H4 (cell line): ENCODE measurements at regions not wholly inside any gene's neighbourhood (a gene's known extent, or its start where the extent isn't known, plus 50 kb on each side); places are given as distances from the start of the nearest gene placed in this dataset.
A peak's percentile ranks its signal among the peaks of the same experiment; 100 is the strongest.

ENCODE experiments used
- DNase-seq: peaks from one replicate; pipeline ENCODE4 v3.0.0-alpha.2; 2015; ENCODE audit warnings: low spot score

- DNase-seq, result no peak
These were observed 499.5 kb downstream of the AACS start for GRCh38 chr12:125564753-125565152.

- no peak for DNase-seq
These were observed 502.3 kb downstream of the AACS start for GRCh38 chr12:125567581-125567980.

- DNase-seq, result no peak
These were observed 503.1 kb downstream of the AACS start for GRCh38 chr12:125568306-125568705.

- DNase-seq, result no peak
These were observed 508.0 kb downstream of the AACS start for GRCh38 chr12:125573271-125573670.

- no peak for DNase-seq
These were observed 512.1 kb downstream of the AACS start for GRCh38 chr12:125577334-125577733.

GRCh38 chr12:125579916-125580315 lies 514.7 kb downstream of the AACS start:
- no peak for DNase-seq

GRCh38 chr12:125583071-125583470 lies 517.8 kb downstream of the AACS start:
- DNase-seq, result no peak

GRCh38 chr12:125586441-125586840 lies 521.2 kb downstream of the AACS start:
- DNase-seq, result no peak

- DNase-seq, result no peak
These were observed 528.0 kb downstream of the AACS start for GRCh38 chr12:125593269-125593668.

- no peak for DNase-seq
These were observed 539.7 kb downstream of the AACS start for GRCh38 chr12:125604976-125605375.

GRCh38 chr12:125606312-125606711 lies 541.1 kb downstream of the AACS start:
- DNase-seq, result no peak

GRCh38 chr12:125610292-125610691 lies 545.1 kb downstream of the AACS start:
- no peak for DNase-seq

GRCh38 chr12:125610971-125611370 lies 545.7 kb downstream of the AACS start:
- no peak for DNase-seq

GRCh38 chr12:125614058-125614457 lies 548.8 kb downstream of the AACS start:
- DNase-seq, result no peak

GRCh38 chr12:125619723-125620122 lies 554.5 kb downstream of the AACS start:
- no peak for DNase-seq

GRCh38 chr12:125633686-125634085 lies 568.5 kb downstream of the AACS start:
- DNase-seq, result peak; percentile 27

GRCh38 chr12:125634813-125635212 lies 569.6 kb downstream of the AACS start:
- DNase-seq, result no peak

- DNase-seq, result no peak
These were observed 574.6 kb downstream of the AACS start for GRCh38 chr12:125639826-125640225.

GRCh38 chr12:125643055-125643454 lies 577.8 kb downstream of the AACS start:
- DNase-seq, result no peak

GRCh38 chr12:125645724-125646123 lies 580.5 kb downstream of the AACS start:
- no peak for DNase-seq

- no peak for DNase-seq
These were observed 585.4 kb downstream of the AACS start for GRCh38 chr12:125650587-125650986.

- DNase-seq, result no peak
These were observed 586.4 kb downstream of the AACS start for GRCh38 chr12:125651625-125652024.

GRCh38 chr12:125652681-125653080 lies 587.4 kb downstream of the AACS start:
- DNase-seq, result no peak

- no peak for DNase-seq
These were observed 592.4 kb downstream of the AACS start for GRCh38 chr12:125657681-125658080.
